H9 (cell line): ENCODE measurements at regions not wholly inside any gene's neighbourhood (a gene's known extent, or its start where the extent isn't known, plus 50 kb on each side); places are given as distances from the start of the nearest gene placed in this dataset.

Experiments used
- DNase-seq: peaks from one replicate; pipeline ENCODE4 v3.0.0-alpha.2; 2017
- H2AFZ ChIP-seq: one replicate; pipeline ENCODE4 v1.6.1; 2013; ENCODE audit warnings: mild to moderate bottlenecking, low read length, control low read depth, moderate library complexity
- H2AK5ac ChIP-seq: 2 replicates; pipeline ENCODE4 v1.6.1; 2013; ENCODE audit warnings: low read length, control low read depth, mixed read lengths; ENCODE audit not compliant: insufficient read length
- H2BK120ac ChIP-seq: one replicate; pipeline ENCODE4 v1.6.1; 2013; ENCODE audit warnings: low read depth, mild to moderate bottlenecking, low read length, control low read depth, inconsistent platforms; ENCODE audit not compliant: poor library complexity, severe bottlenecking
- H2BK12ac ChIP-seq: 2 replicates; pipeline ENCODE4 v1.6.1; 2013; ENCODE audit warnings: low read length, control low read depth, mixed read lengths, low read depth; ENCODE audit not compliant: insufficient read length
- H2BK15ac ChIP-seq: 2 replicates; pipeline ENCODE4 v1.6.1; 2013; ENCODE audit warnings: low read depth, low read length, control low read depth
- H2BK20ac ChIP-seq: one replicate; pipeline ENCODE4 v1.6.1; 2013; ENCODE audit warnings: low read depth, mild to moderate bottlenecking, low read length, control low read depth, inconsistent platforms; ENCODE audit not compliant: poor library complexity, severe bottlenecking
- H2BK5ac ChIP-seq: 2 replicates; pipeline ENCODE4 v1.6.1; 2013; ENCODE audit warnings: low read length, control low read depth, mixed read lengths; ENCODE audit not compliant: insufficient read length
- H3K14ac ChIP-seq: 2 replicates; pipeline ENCODE4 v1.6.1; 2013; ENCODE audit warnings: low read length, control low read depth; ENCODE audit not compliant: insufficient read depth
- H3K18ac ChIP-seq: 2 replicates; pipeline ENCODE4 v1.6.1; 2013; ENCODE audit warnings: low read depth, mild to moderate bottlenecking, mixed read lengths, low read length, control low read depth; ENCODE audit not compliant: insufficient read length
- H3K23ac ChIP-seq: 2 replicates; pipeline ENCODE4 v1.6.1; 2013; ENCODE audit warnings: low read length, control low read depth, mixed read lengths, low read depth; ENCODE audit not compliant: insufficient read length
- H3K23me2 ChIP-seq: 2 replicates; pipeline ENCODE4 v1.6.1; 2013; ENCODE audit warnings: low read depth, mild to moderate bottlenecking, mixed read lengths, low read length, control low read depth; ENCODE audit not compliant: insufficient read length, poor library complexity, severe bottlenecking
- H3K27ac ChIP-seq: 2 replicates; pipeline ENCODE4 v1.5.1; 2013; ENCODE audit warnings: low read length, control low read depth, mixed read lengths, low read depth; ENCODE audit not compliant: insufficient read length
- H3K27me3 ChIP-seq: 2 replicates; pipeline ENCODE4 v1.6.1; 2013; ENCODE audit warnings: low read length, control low read depth, inconsistent platforms; ENCODE audit not compliant: insufficient read depth
- H3K4ac ChIP-seq: 2 replicates; pipeline ENCODE4 v1.6.1; 2013; ENCODE audit warnings: low read depth, mild to moderate bottlenecking, control low read depth, inconsistent platforms, low read length, moderate library complexity
- H3K4me1 ChIP-seq: 2 replicates; pipeline ENCODE4 v1.6.1; 2013; ENCODE audit warnings: low read length, control low read depth, inconsistent platforms; ENCODE audit not compliant: insufficient read depth
- H3K4me2 ChIP-seq: 2 replicates; pipeline ENCODE4 v1.6.1; 2013; ENCODE audit warnings: low read length, control low read depth, mixed read lengths; ENCODE audit not compliant: insufficient read length, insufficient read depth
- H3K56ac ChIP-seq: 2 replicates; pipeline ENCODE4 v1.6.1; 2013; ENCODE audit warnings: low read depth, mild to moderate bottlenecking, mixed read lengths, low read length, control low read depth; ENCODE audit not compliant: insufficient read length
- H3K79me1 ChIP-seq: 2 replicates; pipeline ENCODE4 v1.6.1; 2013; ENCODE audit warnings: low read depth, mild to moderate bottlenecking, moderate library complexity, low read length, control low read depth, inconsistent platforms; ENCODE audit not compliant: insufficient read depth, poor library complexity, severe bottlenecking
- H3K79me2 ChIP-seq: 2 replicates; pipeline ENCODE4 v1.6.1; 2013; ENCODE audit warnings: low read length, control low read depth, inconsistent platforms; ENCODE audit not compliant: insufficient read depth
- H3K9ac ChIP-seq: 2 replicates; pipeline ENCODE4 v1.6.1; 2013; ENCODE audit warnings: low read length, control low read depth, mixed read lengths; ENCODE audit not compliant: insufficient read length; ENCODE audit errors: extremely low read depth
- H3K9me3 ChIP-seq: one replicate; pipeline ENCODE4 v1.6.1; 2013; ENCODE audit warnings: low read depth, low read length, inconsistent platforms; ENCODE audit not compliant: control insufficient read depth
- H3T11ph ChIP-seq: one replicate; pipeline ENCODE4 v1.6.1; 2013; ENCODE audit warnings: mild to moderate bottlenecking, low read length, control low read depth, inconsistent platforms
- H4K20me1 ChIP-seq: one replicate; pipeline ENCODE4 v1.6.1; 2013; ENCODE audit not compliant: control insufficient read depth, insufficient read length, insufficient read depth
- H4K5ac ChIP-seq: 2 replicates; pipeline ENCODE4 v1.6.1; 2013; ENCODE audit warnings: low read depth, mild to moderate bottlenecking, mixed read lengths, low read length, control low read depth; ENCODE audit not compliant: insufficient read length
- H4K8ac ChIP-seq: replicated peaks from 2 replicates; pipeline ENCODE4 v1.6.1; 2013; ENCODE audit warnings: low read length, control low read depth, mixed read lengths, low read depth; ENCODE audit not compliant: insufficient read length
- H4K91ac ChIP-seq: 2 replicates; pipeline ENCODE4 v1.6.1; 2013; ENCODE audit warnings: low read depth, mild to moderate bottlenecking, moderate library complexity, mixed read lengths, low read length, control low read depth; ENCODE audit not compliant: insufficient read length
- H3K27ac Mint-ChIP-seq, 3 experiments: 2 replicates in 2 of 3; 3 replicates in 1 of 3; pipeline ENCODE4 v1.8.0; 2020 to 2021; ENCODE audit warnings: mixed read lengths in 3 of 3, mild to moderate bottlenecking in 1 of 3, moderate library complexity in 1 of 3
- H3K27me3 Mint-ChIP-seq: 2 replicates; pipeline ENCODE4 v1.8.0; 2021; ENCODE audit warnings: low read depth, mild to moderate bottlenecking, moderate library complexity, mixed read lengths
- H3K36me3 Mint-ChIP-seq, 3 experiments: 2 replicates in 2 of 3; 3 replicates in 1 of 3; pipeline ENCODE4 v1.8.0; 2020 to 2021; ENCODE audit warnings: low read depth in 3 of 3, mixed read lengths in 3 of 3; ENCODE audit not compliant: insufficient read depth in 1 of 3
- H3K4me1 Mint-ChIP-seq, 2 experiments: 2 replicates each; pipeline ENCODE4 v1.8.0; 2020; ENCODE audit warnings: mixed read lengths in 2 of 2
- H3K4me3 Mint-ChIP-seq, 2 experiments: 2 replicates in 1 of 2; 3 replicates in 1 of 2; pipeline ENCODE4 v1.8.0; 2020 to 2021; ENCODE audit warnings: mild to moderate bottlenecking in 2 of 2, mixed read lengths in 2 of 2, moderate library complexity in 1 of 2
- H3K9me3 Mint-ChIP-seq, 2 experiments: 2 replicates in 1 of 2; 3 replicates in 1 of 2; pipeline ENCODE4 v1.8.0; 2020; ENCODE audit warnings: mild to moderate bottlenecking in 2 of 2, mixed read lengths in 2 of 2, moderate library complexity in 1 of 2
- CTCF ChIP-seq: fragments of 200-600 bp; sonication (generic); conservative IDR thresholded peaks from 3 replicates; pipeline ENCODE4 v1.8.0; 2021; ENCODE audit warnings: antibody characterized with exemption, mild to moderate bottlenecking
- WGBS: extraction: QIAGEN DNeasy Blood & Tissue Kit; methylation state at CpG from one replicate; pipeline ENCODE4 v1.1.7; 2013; ENCODE audit warnings: missing lambda C conversion rate, low lambda C conversion rate, mixed read lengths; ENCODE audit not compliant: insufficient read length; ENCODE audit errors: extremely low coverage; 5-methylcytosine and 5-hydroxymethylcytosine counted together

- H2BK12ac ChIP-seq, result no peak overlapping the region
Observed at GRCh38 chr7:54632696-54633095, 90.5 kb downstream of the VSTM2A start.

More at GRCh38 chr7:54632696-54633095, 90.5 kb downstream of the VSTM2A start:
- H3K18ac ChIP-seq, result no peak overlapping the region
- no peak overlapping the region for H3K14ac ChIP-seq
- WGBS, result no CpG with 5 or more reads among the region's 4 CpGs
- no peak overlapping the region for H3K4me2 ChIP-seq
- TF ChIP-seq CTCF, result no peak
- H3K79me1 ChIP-seq, result no peaks in the 10 kb centered on the region
- H3K4me3 Mint-ChIP-seq, result no peak overlapping the region
- no peaks in the 10 kb centered on the region for H3K27me3 Mint-ChIP-seq
- H4K8ac ChIP-seq, result no peak overlapping the region
- no peak overlapping the region for H3K9ac ChIP-seq
- no peak overlapping the region for H4K5ac ChIP-seq
- peaks cover 18 to 21% of the 10 kb centered on the region in 2 experiments for H3K9me3 Mint-ChIP-seq
- no peak for DNase-seq
- peaks cover 42 to 47% of the 10 kb centered on the region in 2 experiments for H3K4me1 Mint-ChIP-seq
- no peak overlapping the region for H2BK120ac ChIP-seq
- H3K4ac ChIP-seq, result no peak overlapping the region
- H3K27ac Mint-ChIP-seq, result peak overlapping the region in 1 of 3 experiments; percentile 36; a peak in 1 of 7 replicates
- no peak overlapping the region for H4K91ac ChIP-seq
- no peak overlapping the region for H3K56ac ChIP-seq
- no peaks in the 10 kb centered on the region for H3K9me3 ChIP-seq
- no peak overlapping the region for H3K27ac ChIP-seq
- H3K4me1 ChIP-seq, result peaks cover under 1% of the 10 kb centered on the region
- peaks cover 8 to 35% (median 10%) of the 10 kb centered on the region in 3 experiments; a peak in 6 of 7 replicates for H3K36me3 Mint-ChIP-seq
- H2AK5ac ChIP-seq, result no peak overlapping the region
- no peaks in the 10 kb centered on the region for H3K79me2 ChIP-seq
- H3K27me3 ChIP-seq, result no peaks in the 10 kb centered on the region
- no peak overlapping the region for H3T11ph ChIP-seq
- no peaks in the 10 kb centered on the region for H4K20me1 ChIP-seq
- H3K23ac ChIP-seq, result no peak overlapping the region
- H3K23me2 ChIP-seq, result no peaks in the 10 kb centered on the region
- no peak overlapping the region for H2BK5ac ChIP-seq
- no peak overlapping the region for H2AFZ ChIP-seq
- no peak overlapping the region for H2BK20ac ChIP-seq
- no peak overlapping the region for H2BK15ac ChIP-seq
